Frontal cortex (tissue), 3 donors: ENCODE measurements at regions not wholly inside any gene's neighbourhood (a gene's known extent, or its start where the extent isn't known, plus 50 kb on each side); places are given as distances from the start of the nearest gene placed in this dataset.
"Not testable (repeated sequence)": the region's sequence is repeated elsewhere in the genome, so short reads cannot be mapped to it uniquely, and the experiment has no call there.

ENCODE experiments used
- DNase-seq, 2 donors: peaks; one replicate each; pipeline ENCODE4 v3.0.0; 2012; ENCODE audit warnings: low spot score in 2 of 2
- FAIRE-seq: peaks from 2 replicates; lab custom pipeline; 2012; peaks lifted over from hg19 to GRCh38; lab: Jason Lieb, UNC
- donor health status: control.
- donor health status: control.
- donor health status: control.

DNA sequence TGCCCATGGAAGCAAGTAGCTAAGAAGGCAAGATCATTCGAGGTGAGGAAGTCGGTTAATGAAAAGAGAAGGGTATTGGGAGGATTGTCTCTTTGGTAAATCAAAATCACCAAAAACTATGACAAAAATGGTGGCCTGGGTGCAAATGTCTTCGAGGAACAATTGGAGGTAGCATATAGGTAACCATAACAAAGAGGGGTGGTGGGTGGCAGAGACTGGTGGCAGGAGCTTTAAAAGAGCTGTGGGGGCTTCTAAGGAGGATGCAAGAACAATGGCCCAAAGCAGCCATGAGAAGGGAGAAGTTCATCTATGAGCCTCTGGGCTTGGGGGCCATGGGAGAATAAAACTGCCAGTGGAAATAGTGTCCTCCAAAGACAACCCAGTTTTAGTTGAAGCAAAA lies 172.2 kb upstream of the PDE1C start:
- no peak for DNase-seq
- no peak for FAIRE-seq

- FAIRE-seq (no peak), DNase-seq (no peak)
These were observed 171.4 kb upstream of the PDE1C start for GRCh38 chr7:32241636-32242035.

- no peak for FAIRE-seq
- DNase-seq = no peak
These were observed 169.6 kb upstream of the PDE1C start for GRCh38 chr7:32239764-32240163.

GRCh38 chr7:32228601-32229000 lies 158.4 kb upstream of the PDE1C start:
- DNase-seq (no peak), FAIRE-seq (no peak)

DNA sequence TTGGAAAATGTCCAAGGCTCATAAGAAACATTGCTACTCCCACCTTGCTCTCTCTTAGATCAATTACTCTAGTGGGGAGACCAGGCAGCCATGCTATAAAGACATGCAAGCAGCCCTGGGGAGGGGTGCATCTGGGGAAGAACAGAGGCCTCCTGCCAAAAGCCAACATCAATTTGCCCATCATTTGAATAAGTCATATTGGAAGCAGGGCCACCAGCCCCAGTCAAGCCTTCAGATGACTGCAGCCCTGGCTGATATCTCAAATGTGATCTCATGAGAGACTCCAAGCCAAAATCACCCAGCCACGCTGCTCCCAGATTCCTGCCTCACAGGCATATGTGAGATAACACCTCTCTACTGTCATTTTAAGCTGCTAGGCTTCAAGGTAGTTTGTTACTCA lies 157.5 kb upstream of the PDE1C start:
- FAIRE-seq = no peak
- no peak for DNase-seq

DNA sequence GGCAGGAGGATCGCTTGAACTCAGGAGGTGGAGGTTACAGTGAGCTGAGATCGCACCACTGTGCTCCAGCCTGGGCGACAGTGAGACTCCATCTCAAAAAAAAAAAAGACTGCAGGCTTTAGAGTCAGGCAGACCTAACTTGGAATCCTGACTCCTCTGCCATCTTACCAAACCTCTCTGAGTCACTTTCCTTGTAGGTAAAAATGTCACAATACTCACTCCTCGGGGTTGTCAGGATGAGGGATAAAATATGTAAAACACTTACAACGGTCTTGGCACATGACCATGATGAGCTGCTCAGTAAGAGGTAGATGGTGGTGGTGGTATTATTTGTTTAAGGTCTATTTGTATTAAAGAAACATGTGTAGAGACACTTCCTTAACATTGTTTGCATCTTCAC lies 154.1 kb upstream of the PDE1C start:
- FAIRE-seq (no peak), DNase-seq (no peak)

- FAIRE-seq (no peak), DNase-seq (no peak)
These were observed 153.5 kb upstream of the PDE1C start for GRCh38 chr7:32223721-32224120.

- no peak for DNase-seq
- no peak for FAIRE-seq
These were observed 153.0 kb upstream of the PDE1C start for GRCh38 chr7:32223071-32223650.

DNA sequence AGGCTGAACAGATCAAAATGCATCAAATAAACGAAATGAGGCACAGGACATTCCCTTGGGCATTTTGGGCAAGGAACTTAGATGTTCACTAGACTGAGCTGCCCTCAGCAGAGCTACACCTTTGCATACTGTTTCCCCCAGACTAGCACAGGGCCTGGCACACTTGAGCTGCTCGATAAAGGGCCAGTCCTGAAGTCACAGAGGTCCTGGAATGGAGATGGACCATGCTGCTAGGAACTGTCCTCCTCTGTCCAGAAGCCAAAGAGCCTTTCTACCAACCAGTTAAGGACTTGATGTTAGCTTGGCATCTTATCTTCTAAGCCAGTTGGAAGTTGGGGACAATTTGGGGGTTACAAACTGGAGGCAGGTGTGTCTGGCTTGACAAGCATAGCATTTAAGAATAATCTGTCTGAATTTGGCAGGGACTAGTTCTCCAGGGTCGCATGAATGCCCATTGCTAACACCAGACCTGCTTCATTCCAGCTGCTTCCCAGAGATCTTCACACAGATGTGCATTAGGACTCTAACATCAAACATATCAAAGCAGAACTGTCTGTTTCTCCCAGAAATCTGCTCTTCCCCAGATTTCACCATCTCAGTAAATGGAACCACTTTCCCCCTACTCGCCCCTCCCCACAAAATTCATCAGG lies 152.2 kb upstream of the PDE1C start:
- no peak for DNase-seq
- FAIRE-seq = no peak

DNA sequence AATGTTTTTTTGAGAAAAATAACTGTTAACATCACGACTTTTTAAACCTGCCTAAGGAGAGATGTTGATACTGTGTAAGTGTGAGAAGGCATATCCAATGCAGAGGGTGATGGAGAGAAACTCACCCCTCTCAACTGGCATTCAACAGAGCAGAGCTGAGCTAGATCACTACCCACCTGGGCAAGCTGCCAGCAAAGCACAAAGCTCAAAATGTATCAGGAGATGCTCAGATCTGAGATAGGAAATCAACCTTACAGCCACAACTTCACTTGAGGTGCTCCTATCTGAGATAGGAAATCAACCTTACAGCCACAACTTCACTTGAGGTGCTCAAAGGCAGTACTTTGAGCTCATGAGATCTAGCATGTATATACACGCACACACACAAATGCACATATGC lies 151.5 kb upstream of the PDE1C start:
- no peak for FAIRE-seq
- DNase-seq = no peak

GRCh38 chr7:32221056-32221455 lies 150.8 kb upstream of the PDE1C start:
- DNase-seq (no peak), FAIRE-seq (no peak)

- not testable (repeated sequence) for FAIRE-seq, DNase-seq
These were observed 149.6 kb upstream of the PDE1C start for GRCh38 chr7:32219831-32220230.

- DNase-seq = no peak
- no peak for FAIRE-seq
These were observed 149.2 kb upstream of the PDE1C start for GRCh38 chr7:32219416-32219815.

DNA sequence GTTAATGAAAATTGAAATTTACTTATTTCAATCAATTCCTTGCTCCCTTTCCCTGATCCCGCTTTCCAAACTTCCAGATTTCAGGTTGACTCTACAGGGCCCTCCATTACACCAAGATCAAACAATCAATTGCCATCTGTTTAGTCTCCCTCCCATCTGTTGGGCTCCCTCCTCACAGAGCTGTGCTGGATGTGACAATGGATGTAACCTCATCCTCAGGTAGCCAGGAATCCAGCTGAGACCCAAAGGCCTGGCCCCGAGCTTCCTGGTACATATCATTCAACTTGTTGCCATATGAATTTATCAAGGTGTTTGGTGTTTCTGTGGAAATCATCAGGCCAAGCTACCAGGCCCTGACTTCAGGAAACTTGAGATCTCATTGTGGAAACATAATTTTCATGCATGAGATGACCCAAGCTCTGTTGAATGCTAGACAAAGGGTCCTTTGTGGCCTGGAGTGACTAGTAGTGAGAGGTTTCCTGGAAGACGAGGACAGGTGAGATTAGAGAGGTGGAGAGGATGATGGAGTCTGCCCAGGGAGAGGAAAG lies 148.6 kb upstream of the PDE1C start:
- DNase-seq (no peak), FAIRE-seq (no peak)

- no peak for FAIRE-seq
- peak in 1 of 2 donors; percentile 8 for DNase-seq
These were observed 147.9 kb upstream of the PDE1C start for GRCh38 chr7:32218154-32218467.

GRCh38 chr7:32217341-32218153 lies 147.3 kb upstream of the PDE1C start:
- FAIRE-seq (no peak), DNase-seq (no peak)

GRCh38 chr7:32216759-32217158 lies 146.6 kb upstream of the PDE1C start:
- no peak for DNase-seq
- FAIRE-seq = no peak

- DNase-seq (no peak), FAIRE-seq (no peak)
These were observed 145.5 kb upstream of the PDE1C start for GRCh38 chr7:32215697-32216096.

DNA sequence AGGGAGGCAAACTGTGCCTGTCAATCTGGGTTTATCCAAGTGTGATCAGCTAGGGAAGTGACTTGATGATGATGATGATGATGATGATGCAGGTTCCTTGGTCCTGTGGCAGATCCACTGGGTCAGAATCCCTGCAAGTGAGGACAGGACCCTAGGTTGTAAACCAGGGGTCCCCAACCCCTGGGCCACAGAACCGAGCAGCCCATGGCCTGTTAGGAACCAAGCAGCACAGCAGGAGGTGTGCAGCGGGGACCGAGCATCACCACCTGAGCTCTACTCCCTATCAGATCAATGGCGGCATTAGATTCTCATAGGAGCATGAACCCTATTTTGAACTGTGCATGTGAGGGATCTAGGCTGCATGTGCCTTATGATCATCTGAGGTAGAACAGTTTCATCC lies 144.7 kb upstream of the PDE1C start:
- FAIRE-seq (no peak), DNase-seq (no peak)

GRCh38 chr7:32212321-32212720 lies 142.1 kb upstream of the PDE1C start:
- FAIRE-seq (no peak), DNase-seq (no peak)

GRCh38 chr7:32206987-32207386 lies 136.8 kb upstream of the PDE1C start:
- DNase-seq (peak in 1 of 2 donors; percentile 14), FAIRE-seq (no peak)
